Smooth muscle cell (in vitro differentiated cells): ENCODE measurements at regions not wholly inside any gene's neighbourhood (a gene's known extent, or its start where the extent isn't known, plus 50 kb on each side); places are given as distances from the start of the nearest gene placed in this dataset.

ENCODE experiments used
- DNase-seq: peaks from one replicate; lab custom pipeline; 2025; ENCODE audit not compliant: unreplicated experiment; lab: John Stamatoyannopoulos, UW
- H2AFZ ChIP-seq: fragments of 200-600 bp; sonication (generic); 2 replicates; pipeline ENCODE4 v1.6.0; 2016; ENCODE audit warnings: antibody characterized with exemption, low read depth, mild to moderate bottlenecking
- H3F3A ChIP-seq: fragments of 200-600 bp; sonication (generic); 2 replicates; pipeline ENCODE4 v1.6.0; 2017; ENCODE audit warnings: antibody characterized with exemption, low read depth
- H3K27ac ChIP-seq: fragments of 200-600 bp; sonication (generic); 2 replicates; pipeline ENCODE4 v1.5.1; 2016; ENCODE audit warnings: low read depth, mild to moderate bottlenecking
- H3K27me3 ChIP-seq: fragments of 200-600 bp; sonication (generic); 2 replicates; pipeline ENCODE4 v1.6.1; 2016; ENCODE audit warnings: low read depth, mild to moderate bottlenecking
- H3K36me3 ChIP-seq: fragments of 200-600 bp; sonication (generic); 2 replicates; pipeline ENCODE4 v1.5.1; 2016; ENCODE audit warnings: low read depth
- H3K4me1 ChIP-seq: fragments of 200-600 bp; sonication (generic); 2 replicates; pipeline ENCODE4 v1.5.1; 2016; ENCODE audit warnings: low read depth
- H3K4me2 ChIP-seq: fragments of 200-600 bp; sonication (generic); 2 replicates; pipeline ENCODE4 v1.6.0; 2016; ENCODE audit warnings: mild to moderate bottlenecking
- H3K4me3 ChIP-seq: fragments of 200-600 bp; sonication (generic); 2 replicates; pipeline ENCODE4 v1.5.1; 2016; ENCODE audit warnings: mild to moderate bottlenecking
- H3K79me2 ChIP-seq: fragments of 200-600 bp; sonication (generic); 2 replicates; pipeline ENCODE4 v1.6.0; 2016; ENCODE audit warnings: low read depth, mild to moderate bottlenecking
- H3K9ac ChIP-seq: fragments of 200-600 bp; sonication (generic); 2 replicates; pipeline ENCODE4 v1.6.0; 2016; ENCODE audit warnings: low read depth
- H3K9me3 ChIP-seq: fragments of 200-600 bp; sonication (generic); replicated peaks from 2 replicates; pipeline ENCODE4 v1.5.1; 2016; ENCODE audit warnings: low read depth
- H4K20me1 ChIP-seq: fragments of 200-600 bp; sonication (generic); 2 replicates; pipeline ENCODE4 v1.6.0; 2016; ENCODE audit warnings: low read depth
- WGBS: methylation state at CpG from one replicate; pipeline ENCODE4 v1.1.7; 2016; ENCODE audit warnings: low lambda C conversion rate; 5-methylcytosine and 5-hydroxymethylcytosine counted together
- TF ChIP-seq, protein P1 (sequence below): fragments of 200-600 bp; sonication (generic); IDR thresholded peaks from 2 replicates; pipeline ENCODE4 v1.5.1; 2017; ENCODE audit warnings: borderline replicate concordance, mild to moderate bottlenecking, antibody characterized with exemption; ENCODE audit not compliant: insufficient read depth, poor library complexity, severe bottlenecking

- no peak overlapping the region for H3K9ac ChIP-seq
- no peaks in the 10 kb centered on the region for H3K4me1 ChIP-seq
- 88% methylated on average over 4 of the region's 4 CpGs for WGBS
Observed at GRCh38 chr21:35828161-35828560, 232.2 kb downstream of the SETD4 start.

GRCh38 chr21:35827004-35827403 lies 233.3 kb downstream of the SETD4 start:
- 96% methylated on average over 1 of the region's 1 CpG for WGBS
- Histone ChIP-seq H3K4me2 (no peak overlapping the region), H3K9me3 (no peaks in the 10 kb centered on the region)

More at GRCh38 chr21:35828161-35828560, 232.2 kb downstream of the SETD4 start:
- no peak overlapping the region for H3K27ac ChIP-seq
- H3K4me3 ChIP-seq: no peak overlapping the region
- no peaks in the 10 kb centered on the region for H3K9me3 ChIP-seq
- no peak overlapping the region for H3K4me2 ChIP-seq
- no peak for DNase-seq
- no peaks in the 10 kb centered on the region for H3K79me2 ChIP-seq
- TF ChIP-seq, protein P1, sequence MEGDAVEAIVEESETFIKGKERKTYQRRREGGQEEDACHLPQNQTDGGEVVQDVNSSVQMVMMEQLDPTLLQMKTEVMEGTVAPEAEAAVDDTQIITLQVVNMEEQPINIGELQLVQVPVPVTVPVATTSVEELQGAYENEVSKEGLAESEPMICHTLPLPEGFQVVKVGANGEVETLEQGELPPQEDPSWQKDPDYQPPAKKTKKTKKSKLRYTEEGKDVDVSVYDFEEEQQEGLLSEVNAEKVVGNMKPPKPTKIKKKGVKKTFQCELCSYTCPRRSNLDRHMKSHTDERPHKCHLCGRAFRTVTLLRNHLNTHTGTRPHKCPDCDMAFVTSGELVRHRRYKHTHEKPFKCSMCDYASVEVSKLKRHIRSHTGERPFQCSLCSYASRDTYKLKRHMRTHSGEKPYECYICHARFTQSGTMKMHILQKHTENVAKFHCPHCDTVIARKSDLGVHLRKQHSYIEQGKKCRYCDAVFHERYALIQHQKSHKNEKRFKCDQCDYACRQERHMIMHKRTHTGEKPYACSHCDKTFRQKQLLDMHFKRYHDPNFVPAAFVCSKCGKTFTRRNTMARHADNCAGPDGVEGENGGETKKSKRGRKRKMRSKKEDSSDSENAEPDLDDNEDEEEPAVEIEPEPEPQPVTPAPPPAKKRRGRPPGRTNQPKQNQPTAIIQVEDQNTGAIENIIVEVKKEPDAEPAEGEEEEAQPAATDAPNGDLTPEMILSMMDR: no peak
- no peaks in the 10 kb centered on the region for H3K27me3 ChIP-seq
- no peaks in the 10 kb centered on the region for H3F3A ChIP-seq
- no peaks in the 10 kb centered on the region for H3K36me3 ChIP-seq
- H2AFZ ChIP-seq: no peak overlapping the region
- H4K20me1 ChIP-seq: no peaks in the 10 kb centered on the region

DNA sequence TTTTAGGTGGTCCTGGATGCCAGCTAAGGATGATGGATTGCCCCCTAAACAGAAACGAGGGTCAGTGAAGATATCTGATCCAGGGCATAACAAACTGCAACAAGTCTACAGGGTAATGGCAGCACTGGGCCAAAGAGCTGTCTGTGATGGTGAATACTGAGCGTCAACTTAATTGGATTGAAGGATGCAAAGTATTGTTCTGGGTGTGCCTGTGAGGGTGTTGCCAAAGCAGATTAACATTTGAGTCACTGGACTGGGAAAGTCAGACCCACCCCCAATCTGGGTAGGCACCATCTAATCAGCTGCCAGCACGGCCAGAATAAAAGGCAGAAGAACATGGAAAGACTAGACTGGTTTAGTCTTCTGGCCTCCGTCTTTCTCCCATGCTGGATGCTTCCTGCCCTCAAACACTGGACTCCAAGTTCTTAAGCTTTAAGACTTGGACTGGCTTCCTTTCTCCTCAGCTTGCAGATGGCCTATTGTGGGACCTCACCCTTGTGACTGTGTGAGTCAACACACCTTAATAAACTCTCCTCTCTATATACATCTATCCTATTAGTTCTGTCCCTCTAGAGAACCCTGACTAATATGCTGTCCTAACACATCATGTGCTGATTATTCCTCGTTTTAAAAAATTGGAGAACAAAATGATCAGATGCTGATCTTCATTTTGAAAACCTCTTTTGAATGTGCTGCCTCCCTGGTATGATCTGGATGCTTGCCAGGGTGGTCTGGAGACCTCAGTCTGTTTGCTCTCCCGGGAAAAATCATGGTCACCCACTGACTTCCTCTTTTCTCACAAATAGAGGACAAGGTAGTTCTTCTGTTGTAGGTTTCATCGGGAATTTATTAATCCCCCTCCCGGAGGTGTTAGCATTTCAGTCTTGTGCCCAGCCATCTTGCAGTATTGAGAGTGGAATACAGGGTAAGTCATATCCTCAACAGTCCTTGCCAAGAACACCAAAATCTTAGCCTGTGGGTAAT lies 234.7 kb downstream of the SETD4 start:
- TF ChIP-seq, protein P1: no peak
- Histone ChIP-seq H3K4me1 (no peaks in the 10 kb centered on the region), H3K4me3 (no peak overlapping the region), H3K27me3 (no peaks in the 10 kb centered on the region), H3K79me2 (no peaks in the 10 kb centered on the region), H3K9ac (no peak overlapping the region), H2AFZ (no peak overlapping the region), H3K27ac (no peak overlapping the region), H4K20me1 (no peaks in the 10 kb centered on the region), H3K9me3 (no peaks in the 10 kb centered on the region), H3K4me2 (no peak overlapping the region), H3K36me3 (no peaks in the 10 kb centered on the region), H3F3A (no peaks in the 10 kb centered on the region)
- WGBS: 86% methylated on average over 8 of the region's 8 CpGs
- no peak for DNase-seq

More at GRCh38 chr21:35827004-35827403, 233.3 kb downstream of the SETD4 start:
- Histone ChIP-seq H3K36me3 (no peaks in the 10 kb centered on the region), H4K20me1 (no peaks in the 10 kb centered on the region), H3K27me3 (no peaks in the 10 kb centered on the region), H2AFZ (no peak overlapping the region), H3K9ac (no peak overlapping the region), H3K27ac (no peak overlapping the region), H3F3A (no peaks in the 10 kb centered on the region), H3K4me1 (no peaks in the 10 kb centered on the region), H3K79me2 (no peaks in the 10 kb centered on the region), H3K4me3 (no peak overlapping the region)
- TF ChIP-seq, protein P1: no peak
- no peak for DNase-seq

DNA sequence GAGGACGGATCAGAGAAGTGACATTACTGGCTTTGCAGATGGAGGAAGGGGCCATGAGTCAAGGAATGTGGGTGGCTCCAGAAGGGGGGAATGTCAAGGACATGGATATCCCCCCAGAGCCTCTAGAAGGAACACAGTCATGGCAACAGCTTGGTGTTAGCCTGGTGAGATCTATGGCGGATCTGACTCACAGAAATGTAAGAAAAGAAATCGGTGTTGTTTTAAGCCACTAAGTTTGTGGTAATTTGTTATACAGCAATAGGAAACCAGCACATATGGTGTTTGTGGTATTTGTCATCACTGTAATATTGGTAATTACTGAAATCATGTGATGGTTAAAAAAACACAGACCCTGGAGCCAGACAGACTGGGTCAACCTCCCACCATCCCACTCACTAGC lies 236.2 kb downstream of the SETD4 start:
- Histone ChIP-seq H2AFZ (no peak overlapping the region), H3K4me3 (no peak overlapping the region), H3K4me2 (no peak overlapping the region), H3F3A (no peaks in the 10 kb centered on the region), H3K36me3 (no peaks in the 10 kb centered on the region), H3K27ac (no peak overlapping the region), H3K79me2 (no peaks in the 10 kb centered on the region), H3K27me3 (no peaks in the 10 kb centered on the region), H3K9ac (no peak overlapping the region), H3K4me1 (no peaks in the 10 kb centered on the region), H4K20me1 (no peaks in the 10 kb centered on the region), H3K9me3 (no peaks in the 10 kb centered on the region)
- TF ChIP-seq, protein P1: no peak
- no peak for DNase-seq
- 86% methylated on average over 3 of the region's 3 CpGs for whole genome bisulfite sequencing
